H1 (cell line): ENCODE measurements at regions not wholly inside any gene's neighbourhood (a gene's known extent, or its start where the extent isn't known, plus 50 kb on each side); places are given as distances from the start of the nearest gene placed in this dataset.

Experiments
- ASH2L ChIP-seq: fragments of 200-600, 300-600 bp; sonication (generic); IDR thresholded peaks from one replicate; pipeline ENCODE4 v1.7.1; 2017; ENCODE audit warnings: low read length
- KDM1A ChIP-seq: fragments of 200-600, 300-600 bp; sonication (generic); IDR thresholded peaks from 2 replicates; pipeline ENCODE4 v1.7.1; 2016; ENCODE audit warnings: mild to moderate bottlenecking, low read length, borderline replicate concordance
- NANOG ChIP-seq: IDR thresholded peaks from 2 replicates; pipeline ENCODE4 v1.6.1; 2011; ENCODE audit warnings: low read length, low read depth, mild to moderate bottlenecking, inconsistent platforms; ENCODE audit not compliant: insufficient read depth, poor library complexity, severe bottlenecking
- RBBP5 ChIP-seq: IDR thresholded peaks from 2 replicates; pipeline ENCODE4 v1.7.1; 2012; ENCODE audit warnings: low read depth, mild to moderate bottlenecking, inconsistent platforms, low read length, moderate library complexity, borderline replicate concordance
- TF ChIP-seq, protein P1 (sequence below): IDR thresholded peaks from 2 replicates; pipeline ENCODE4 v1.6.1; 2012; ENCODE audit warnings: low read length, inconsistent platforms

DNA sequence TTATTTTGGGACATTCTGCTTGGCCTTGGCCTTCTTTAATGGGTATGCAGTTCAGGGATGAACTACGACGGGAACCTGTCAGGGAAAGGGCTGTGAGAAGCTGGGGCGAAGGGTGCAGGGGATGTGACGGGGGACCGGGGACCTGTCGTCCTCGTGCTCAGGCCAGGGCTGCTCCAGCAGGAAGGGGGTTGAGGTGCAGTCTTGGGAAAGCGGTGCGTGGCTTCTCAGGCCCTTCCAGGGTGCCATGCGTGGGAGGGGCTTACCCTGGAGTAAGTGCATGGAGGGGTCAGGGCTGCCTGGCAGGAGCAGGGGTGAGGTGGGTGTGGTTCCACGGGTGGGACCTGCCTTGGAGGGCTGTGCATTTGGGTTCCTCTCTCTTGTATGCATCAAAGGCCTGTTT, 100.8 kb downstream of the TEX29 start (continued):
- TF ChIP-seq, protein P1, sequence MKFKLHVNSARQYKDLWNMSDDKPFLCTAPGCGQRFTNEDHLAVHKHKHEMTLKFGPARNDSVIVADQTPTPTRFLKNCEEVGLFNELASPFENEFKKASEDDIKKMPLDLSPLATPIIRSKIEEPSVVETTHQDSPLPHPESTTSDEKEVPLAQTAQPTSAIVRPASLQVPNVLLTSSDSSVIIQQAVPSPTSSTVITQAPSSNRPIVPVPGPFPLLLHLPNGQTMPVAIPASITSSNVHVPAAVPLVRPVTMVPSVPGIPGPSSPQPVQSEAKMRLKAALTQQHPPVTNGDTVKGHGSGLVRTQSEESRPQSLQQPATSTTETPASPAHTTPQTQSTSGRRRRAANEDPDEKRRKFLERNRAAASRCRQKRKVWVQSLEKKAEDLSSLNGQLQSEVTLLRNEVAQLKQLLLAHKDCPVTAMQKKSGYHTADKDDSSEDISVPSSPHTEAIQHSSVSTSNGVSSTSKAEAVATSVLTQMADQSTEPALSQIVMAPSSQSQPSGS = no peak
- TF ChIP-seq KDM1A (no peak), ASH2L (no peak), RBBP5 (no peak), NANOG (no peak)
